ENCODE measurements at regions not wholly inside any gene's neighbourhood (a gene's known extent, or its start where the extent isn't known, plus 50 kb on each side); places are given as distances from the start of the nearest gene placed in this dataset.

GRCh38 chr16:6937641-6938040 is 395.0 kb upstream of the RBFOX1 start:
- TF ChIP-seq CTCF (IDR thresholded peaks at IDR 0.05): no peak
- no peak for TF ChIP-seq POLR2A (IDR thresholded peaks at IDR 0.05)

Measured in vagina (tissue), 2 donors.